A673 (cell line): ENCODE measurements at regions not wholly inside any gene's neighbourhood (a gene's known extent, or its start where the extent isn't known, plus 50 kb on each side); places are given as distances from the start of the nearest gene placed in this dataset.
"Not testable (repeated sequence)": the region's sequence is repeated elsewhere in the genome, so short reads cannot be mapped to it uniquely, and the experiment has no call there.

Experiments used
- BruUV-seq: library from RNA; stranded (reverse); fragments of 400-500 nt; replicated peaks from 2 replicates; lab custom pipeline; 2021; lab: Mats Ljungman, UMichigan
- CTCF ChIA-PET: fragments of 300-600 bp; sonication (Branson Sonifier 250); formaldehyde crosslinking; loops from one replicate; lab custom pipeline; 2022; ENCODE audit warnings: antibody characterized with exemption; lab: Charles Lee
- POLR2A ChIA-PET: fragments of 300-600 bp; sonication (Branson Sonifier 250); formaldehyde crosslinking; loops from one replicate; lab custom pipeline; 2022; ENCODE audit warnings: antibody characterized with exemption; ENCODE audit not compliant: low non-redundant PET; lab: Charles Lee
- DNase-seq: peaks from one replicate; pipeline ENCODE4 v3.0.0-alpha.2; 2015; ENCODE audit warnings: low spot score
- H3K27ac ChIP-seq: fragments of 200-600 bp; sonication (generic); 2 replicates; pipeline ENCODE4 v1.5.1; 2016; ENCODE audit warnings: mixed run types, low read depth, mild to moderate bottlenecking, mixed read lengths, antibody characterized with exemption, low read length; ENCODE audit not compliant: poor library complexity, severe bottlenecking
- H3K27me3 ChIP-seq: fragments of 200-600 bp; sonication (generic); replicated peaks from 2 replicates; pipeline ENCODE4 v1.6.1; 2017; ENCODE audit warnings: mixed run types, low read depth, mild to moderate bottlenecking, mixed read lengths, antibody characterized with exemption, low read length; ENCODE audit not compliant: insufficient read depth, poor library complexity
- H3K36me3 ChIP-seq: fragments of 200-600 bp; sonication (generic); 2 replicates; pipeline ENCODE4 v1.6.1; 2016; ENCODE audit warnings: mixed run types, mild to moderate bottlenecking, mixed read lengths, antibody characterized with exemption, low read length; ENCODE audit not compliant: insufficient read depth, poor library complexity, severe bottlenecking
- H3K4me1 ChIP-seq: fragments of 200-600 bp; sonication (generic); 2 replicates; pipeline ENCODE4 v1.6.1; 2017; ENCODE audit warnings: mixed run types, mild to moderate bottlenecking, mixed read lengths, antibody characterized with exemption, low read length; ENCODE audit not compliant: insufficient read depth, poor library complexity, severe bottlenecking
- H3K4me3 ChIP-seq: fragments of 200-600 bp; sonication (generic); 2 replicates; pipeline ENCODE4 v1.5.1; 2016; ENCODE audit warnings: low read depth, mixed run types, mild to moderate bottlenecking, mixed read lengths, low read length; ENCODE audit not compliant: poor library complexity, severe bottlenecking
- H3K9me3 ChIP-seq: fragments of 200-600 bp; sonication (generic); 2 replicates; pipeline ENCODE4 v1.6.1; 2016; ENCODE audit warnings: mixed run types, low read depth, mild to moderate bottlenecking, mixed read lengths, antibody characterized with exemption, low read length; ENCODE audit not compliant: poor library complexity, severe bottlenecking
- CTCF ChIP-seq: fragments of 300-800, 200-600 bp; sonication (generic); conservative IDR thresholded peaks from 2 replicates; pipeline ENCODE4 v1.5.1; 2017; ENCODE audit warnings: low read depth, mild to moderate bottlenecking, antibody characterized with exemption, low read length, moderate library complexity, mixed read lengths
- EZH2 ChIP-seq: fragments of 200-600 bp; sonication (generic); IDR thresholded peaks from 2 replicates; pipeline ENCODE4 v1.6.1; 2017; ENCODE audit warnings: borderline replicate concordance, low read depth, mild to moderate bottlenecking, mixed read lengths, antibody characterized with exemption, low read length; ENCODE audit not compliant: poor library complexity, severe bottlenecking
- intact Hi-C: fragments of 100-400 bp; cut with micrococcal nuclease; formaldehyde crosslinking; loops from one replicate; pipeline ENCODE4 v1.10.0; 2022; ENCODE audit not compliant: unreplicated experiment

GRCh38 chr18:47654988-47655387 is 275.5 kb downstream of the SMAD2 start:
- no peaks in the 10 kb centered on the region for H3K36me3 ChIP-seq
- H3K4me3 ChIP-seq, result no peak overlapping the region
- DNase-seq, result no peak
- CTCF ChIA-PET, result no interaction called here
- POLR2A ChIA-PET, result no interaction called here
- peaks cover 18% of the 10 kb centered on the region for H3K27me3 ChIP-seq
- TF ChIP-seq EZH2, result no peak
- TF ChIP-seq CTCF, result no peak
- no peak overlapping the region for H3K27ac ChIP-seq
- H3K4me1 ChIP-seq, result no peaks in the 10 kb centered on the region
- intact Hi-C loops, result no loop called here
- H3K9me3 ChIP-seq, result no peaks in the 10 kb centered on the region
- BruUV-seq, result no TSS peak

- intact Hi-C loops, result no loop called here
- TF ChIP-seq CTCF (no peak), EZH2 (no peak)
- no peak for DNase-seq
- ChIA-PET CTCF (no interaction called here), POLR2A (no interaction called here)
- Histone ChIP-seq H3K27me3 (peaks cover 19% of the 10 kb centered on the region), H3K4me3 (no peak overlapping the region), H3K36me3 (no peaks in the 10 kb centered on the region), H3K9me3 (no peaks in the 10 kb centered on the region), H3K27ac (no peak overlapping the region), H3K4me1 (no peaks in the 10 kb centered on the region)
- BruUV-seq, result no TSS peak
Observed at GRCh38 chr18:47644896-47645295, 285.6 kb downstream of the SMAD2 start.

- H3K9me3 ChIP-seq, H3K27ac ChIP-seq, H3K36me3 ChIP-seq, H3K4me3 ChIP-seq, CTCF ChIA-PET, BruUV-seq, DNase-seq, POLR2A ChIA-PET, intact Hi-C loops, H3K4me1 ChIP-seq: not testable (repeated sequence)
- peaks cover 12% of the 10 kb centered on the region for H3K27me3 ChIP-seq
Observed at GRCh38 chr18:47637551-47637950, 292.9 kb downstream of the SMAD2 start.

GRCh38 chr18:47635416-47635815 is 295.0 kb downstream of the SMAD2 start:
- no peak overlapping the region for H3K4me3 ChIP-seq
- intact Hi-C loops, result no loop called here
- H3K9me3 ChIP-seq, result no peaks in the 10 kb centered on the region
- TF ChIP-seq EZH2 (no peak), CTCF (no peak)
- ChIA-PET CTCF (no interaction called here), POLR2A (no interaction called here)
- no peak for DNase-seq
- H3K27me3 ChIP-seq, result peaks cover 25% of the 10 kb centered on the region
- BruUV-seq, result no TSS peak
- H3K27ac ChIP-seq, result no peak overlapping the region
- H3K36me3 ChIP-seq, result no peaks in the 10 kb centered on the region
- no peaks in the 10 kb centered on the region for H3K4me1 ChIP-seq
